ENCODE measurements at regions not wholly inside any gene's neighbourhood (a gene's known extent, or its start where the extent isn't known, plus 50 kb on each side); places are given as distances from the start of the nearest gene placed in this dataset.
A peak's percentile ranks its signal among the peaks of the same experiment; 100 is the strongest.

DNA sequence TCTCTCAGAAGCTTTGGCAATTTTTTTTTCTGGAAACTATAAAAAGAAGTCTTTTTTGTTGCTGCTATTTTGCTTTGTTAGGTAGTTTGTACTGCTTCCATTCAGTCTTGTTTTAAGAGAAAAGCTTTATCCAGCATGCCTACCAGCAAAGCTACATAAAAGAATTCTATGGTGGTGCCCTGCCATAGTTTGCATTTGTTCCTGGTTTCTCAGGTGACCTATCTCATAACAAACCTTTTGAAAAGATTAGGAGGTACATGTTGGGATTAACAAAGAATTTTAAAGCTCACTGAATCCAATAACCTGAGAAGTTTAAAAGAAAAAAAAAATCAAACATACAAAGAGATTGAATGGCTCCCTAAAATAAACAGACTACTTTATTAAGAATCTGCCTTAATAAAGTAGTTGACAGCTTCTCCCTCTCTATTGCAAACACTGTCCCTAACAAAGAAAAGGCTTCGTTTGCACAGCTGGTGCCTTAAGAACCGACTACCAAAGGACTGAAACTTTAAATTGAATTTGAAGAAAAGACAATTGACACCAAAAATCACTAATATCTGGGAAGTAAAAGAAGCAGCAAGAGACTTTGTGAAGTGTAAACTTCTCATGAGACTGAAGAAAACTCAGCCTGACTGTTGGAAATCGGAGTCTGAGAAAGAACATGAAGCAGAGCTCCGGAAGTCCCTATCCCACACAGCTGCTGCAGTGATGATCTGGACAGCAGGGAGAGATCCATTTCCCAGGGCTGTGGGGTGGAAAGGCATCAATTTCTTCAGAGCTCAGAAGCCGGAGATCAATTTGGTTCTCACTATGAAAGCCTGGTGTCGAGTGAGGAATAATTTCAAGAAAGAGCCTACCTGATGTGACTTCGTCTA lies 102.7 kb upstream of the PLEKHA5 start:
- DNase-seq (ENCODE audit: low spot score in 2 of 2) = peak; percentile 59 to 98
- Histone ChIP-seq H3K27me3 (ENCODE audit: low read depth) (no peaks in the 10 kb centered on the region), H3K9me3 (peaks cover 6% of the 10 kb centered on the region; the same call in 1 of the 2 replicates), H3K4me3 (no peak overlapping the region), H3K4me1 (peaks cover 22% of the 10 kb centered on the region), H3K36me3 (replicated peaks) (no peaks in the 10 kb centered on the region)
- in situ Hi-C loops (cut with MboI; ENCODE audit: low sequenced_read_pairs) = loop anchor here (25.0 kb wide), 1 partner anchor 110 kb away; the partner anchor contains the start of gene PLEKHA5

- Histone ChIP-seq H3K27me3 (ENCODE audit: low read depth) (no peaks in the 10 kb centered on the region), H3K36me3 (replicated peaks) (no peaks in the 10 kb centered on the region; the same call in 1 of the 2 replicates), H3K9me3 (peaks cover 30% of the 10 kb centered on the region), H3K4me1 (peaks cover 15% of the 10 kb centered on the region), H3K4me3 (no peak overlapping the region)
- no peak for DNase-seq (ENCODE audit: low spot score in 2 of 2)
- in situ Hi-C loops (cut with MboI; ENCODE audit: low sequenced_read_pairs) = loop anchor here (25.0 kb wide), 1 partner anchor 107 kb away; the partner anchor contains the start of gene PLEKHA5
These were observed 99.4 kb upstream of the PLEKHA5 start for GRCh38 chr12:19030180-19030579.

DNA sequence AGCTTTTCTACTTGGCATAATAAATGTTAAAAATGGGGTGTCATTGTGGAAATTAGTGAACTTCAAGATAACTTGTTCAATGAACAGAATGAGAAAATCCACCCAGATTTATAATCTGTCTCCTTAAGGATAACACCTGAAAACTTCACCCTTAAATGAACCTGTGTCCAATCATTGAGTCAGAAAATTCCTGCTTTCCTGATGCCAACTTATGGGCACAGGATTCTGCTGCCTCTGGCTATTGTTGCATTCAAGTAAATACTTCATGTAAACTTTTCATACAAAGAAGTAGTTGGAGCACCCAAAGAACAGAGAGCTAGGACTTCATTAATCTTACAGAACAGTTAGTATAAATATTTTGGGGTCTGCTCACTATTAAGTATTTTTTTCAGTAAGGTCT lies 98.9 kb upstream of the PLEKHA5 start:
- Histone ChIP-seq H3K4me1 (peaks cover 12% of the 10 kb centered on the region), H3K27me3 (ENCODE audit: low read depth) (no peaks in the 10 kb centered on the region), H3K9me3 (peaks cover 30% of the 10 kb centered on the region), H3K36me3 (replicated peaks) (no peaks in the 10 kb centered on the region; the same call in 1 of the 2 replicates), H3K4me3 (no peak overlapping the region)
- DNase-seq (ENCODE audit: low spot score in 2 of 2) = no peak
- in situ Hi-C loops (cut with MboI; ENCODE audit: low sequenced_read_pairs) = loop anchor here (25.0 kb wide), 1 partner anchor 107 kb away; the partner anchor contains the start of gene PLEKHA5

GRCh38 chr12:19031032-19031431 lies 98.5 kb upstream of the PLEKHA5 start:
- no peak for DNase-seq (ENCODE audit: low spot score in 2 of 2)
- in situ Hi-C loops (cut with MboI; ENCODE audit: low sequenced_read_pairs) = loop anchor here (25.0 kb wide), 1 partner anchor 106 kb away; the partner anchor contains the start of gene PLEKHA5
- H3K4me3 ChIP-seq = no peak overlapping the region

GRCh38 chr12:19032826-19033225 lies 96.7 kb upstream of the PLEKHA5 start:
- H3K36me3 ChIP-seq (replicated peaks) = no peaks in the 10 kb centered on the region; the same call in 1 of the 2 replicates
- in situ Hi-C loops (cut with MboI; ENCODE audit: low sequenced_read_pairs) = loop anchor here (25.0 kb wide), 1 partner anchor 104 kb away; the partner anchor contains the start of gene PLEKHA5
- H3K9me3 ChIP-seq = peaks cover 30% of the 10 kb centered on the region
- no peak overlapping the region for H3K4me3 ChIP-seq
- no peaks in the 10 kb centered on the region for H3K27me3 ChIP-seq (ENCODE audit: low read depth)
- DNase-seq (ENCODE audit: low spot score in 2 of 2) = no peak
- H3K4me1 ChIP-seq = peaks cover 3% of the 10 kb centered on the region; the same call in 1 of the 2 replicates

More at GRCh38 chr12:19031032-19031431, 98.5 kb upstream of the PLEKHA5 start:
- Histone ChIP-seq H3K36me3 (replicated peaks) (no peaks in the 10 kb centered on the region; the same call in 1 of the 2 replicates), H3K4me1 (peaks cover 12% of the 10 kb centered on the region), H3K9me3 (peaks cover 30% of the 10 kb centered on the region), H3K27me3 (ENCODE audit: low read depth) (no peaks in the 10 kb centered on the region)

- H3K9me3 ChIP-seq = peaks cover 30% of the 10 kb centered on the region
- no peak for DNase-seq (ENCODE audit: low spot score in 2 of 2)
- no peak overlapping the region for H3K4me3 ChIP-seq
- no peaks in the 10 kb centered on the region for H3K27me3 ChIP-seq (ENCODE audit: low read depth)
- H3K36me3 ChIP-seq (replicated peaks) = no peaks in the 10 kb centered on the region; the same call in 1 of the 2 replicates
- no peaks in the 10 kb centered on the region for H3K4me1 ChIP-seq
- in situ Hi-C loops (cut with MboI; ENCODE audit: low sequenced_read_pairs) = loop anchor here (25.0 kb wide), 1 partner anchor 104 kb away; the partner anchor contains the start of gene PLEKHA5
These were observed 96.3 kb upstream of the PLEKHA5 start for GRCh38 chr12:19033244-19033643.

DNA sequence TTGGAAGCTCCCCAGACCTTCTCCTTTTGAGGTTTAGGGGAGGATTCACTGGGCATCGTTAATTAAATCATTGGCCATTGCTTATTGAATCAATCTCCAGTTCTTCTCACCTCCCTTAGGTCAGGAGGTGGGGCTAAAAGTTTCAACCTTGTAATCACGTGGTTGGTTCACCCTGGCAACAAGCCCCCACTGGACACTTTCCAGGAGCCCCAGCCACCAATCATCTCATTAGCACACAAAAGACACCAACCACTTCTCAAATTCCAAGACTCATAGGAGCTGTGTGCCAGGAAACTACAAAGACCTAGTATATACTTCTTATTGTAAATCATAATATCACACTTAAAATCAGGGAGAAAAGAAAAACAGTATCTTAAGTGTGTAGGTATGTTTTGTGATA lies 94.6 kb upstream of the PLEKHA5 start:
- H3K4me3 ChIP-seq = no peak overlapping the region
- no peaks in the 10 kb centered on the region; the same call in 1 of the 2 replicates for H3K36me3 ChIP-seq (replicated peaks)
- in situ Hi-C loops (cut with MboI; ENCODE audit: low sequenced_read_pairs) = loop anchor here (25.0 kb wide), 1 partner anchor 102 kb away; the partner anchor contains the start of gene PLEKHA5
- no peak for DNase-seq (ENCODE audit: low spot score in 2 of 2)
- peaks cover 14% of the 10 kb centered on the region for H3K4me1 ChIP-seq
- H3K27me3 ChIP-seq (ENCODE audit: low read depth) = no peaks in the 10 kb centered on the region
- peaks cover 30% of the 10 kb centered on the region for H3K9me3 ChIP-seq

GRCh38 chr12:19035536-19035935 lies 94.0 kb upstream of the PLEKHA5 start:
- peaks cover 20% of the 10 kb centered on the region for H3K4me1 ChIP-seq
- H3K36me3 ChIP-seq (replicated peaks) = no peaks in the 10 kb centered on the region; the same call in 1 of the 2 replicates
- no peak for DNase-seq (ENCODE audit: low spot score in 2 of 2)
- in situ Hi-C loops (cut with MboI; ENCODE audit: low sequenced_read_pairs) = loop anchor here (25.0 kb wide), 1 partner anchor 102 kb away; the partner anchor contains the start of gene PLEKHA5
- H3K9me3 ChIP-seq = peaks cover 30% of the 10 kb centered on the region
- no peaks in the 10 kb centered on the region for H3K27me3 ChIP-seq (ENCODE audit: low read depth)
- H3K4me3 ChIP-seq = no peak overlapping the region

- no peak overlapping the region for H3K4me3 ChIP-seq
- H3K27me3 ChIP-seq (ENCODE audit: low read depth) = no peaks in the 10 kb centered on the region
- no peaks in the 10 kb centered on the region; the same call in 1 of the 2 replicates for H3K36me3 ChIP-seq (replicated peaks)
- H3K9me3 ChIP-seq = peaks cover 23% of the 10 kb centered on the region
- in situ Hi-C loops (cut with MboI; ENCODE audit: low sequenced_read_pairs) = loop anchor here (25.0 kb wide), 1 partner anchor 100 kb away; the partner anchor contains the start of gene PLEKHA5
- no peak for DNase-seq (ENCODE audit: low spot score in 2 of 2)
- H3K4me1 ChIP-seq = peaks cover 24% of the 10 kb centered on the region
These were observed 92.7 kb upstream of the PLEKHA5 start for GRCh38 chr12:19036673-19037357.

GRCh38 chr12:19038209-19038608 lies 91.3 kb upstream of the PLEKHA5 start:
- in situ Hi-C loops (cut with MboI; ENCODE audit: low sequenced_read_pairs) = loop anchor here (25.0 kb wide), 1 partner anchor 99 kb away; the partner anchor contains the start of gene PLEKHA5
- Histone ChIP-seq H3K27me3 (ENCODE audit: low read depth) (no peaks in the 10 kb centered on the region), H3K4me3 (no peak overlapping the region), H3K36me3 (replicated peaks) (no peaks in the 10 kb centered on the region; the same call in 1 of the 2 replicates), H3K9me3 (peaks cover 9% of the 10 kb centered on the region), H3K4me1 (peaks cover 24% of the 10 kb centered on the region)
- no peak for DNase-seq (ENCODE audit: low spot score in 2 of 2)

DNA sequence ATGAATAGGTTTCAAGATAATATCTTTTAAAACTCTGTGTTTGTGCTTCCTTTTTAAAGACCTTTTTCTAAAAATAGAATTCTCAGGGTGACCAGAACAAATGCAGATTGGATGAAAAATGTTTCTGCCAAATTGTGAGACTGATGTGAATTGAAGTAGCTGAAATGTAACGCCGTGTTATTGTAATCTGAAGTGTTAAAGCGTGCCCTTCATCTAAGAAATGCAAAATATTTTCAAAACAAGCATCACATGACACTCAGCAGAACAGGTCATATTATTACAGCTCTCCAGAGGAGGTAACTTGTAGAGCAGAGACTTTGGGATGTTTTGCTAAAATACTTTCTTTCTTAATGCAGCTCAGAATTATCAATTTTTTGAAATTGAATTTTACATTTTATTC lies 90.0 kb upstream of the PLEKHA5 start:
- no peak overlapping the region for H3K4me3 ChIP-seq
- H3K4me1 ChIP-seq = peaks cover 24% of the 10 kb centered on the region
- no peaks in the 10 kb centered on the region for H3K36me3 ChIP-seq (replicated peaks)
- no peaks in the 10 kb centered on the region for H3K27me3 ChIP-seq (ENCODE audit: low read depth)
- peak in 1 of 2 experiments; percentile 66 for DNase-seq (ENCODE audit: low spot score in 2 of 2)
- H3K9me3 ChIP-seq = 0 out of 2 replicates have a peak, but pooled peaks cover 1% of the 10 kb centered on the region
- in situ Hi-C loops (cut with MboI; ENCODE audit: low sequenced_read_pairs) = loop anchor here (25.0 kb wide), 1 partner anchor 98 kb away; the partner anchor contains the start of gene PLEKHA5

DNA sequence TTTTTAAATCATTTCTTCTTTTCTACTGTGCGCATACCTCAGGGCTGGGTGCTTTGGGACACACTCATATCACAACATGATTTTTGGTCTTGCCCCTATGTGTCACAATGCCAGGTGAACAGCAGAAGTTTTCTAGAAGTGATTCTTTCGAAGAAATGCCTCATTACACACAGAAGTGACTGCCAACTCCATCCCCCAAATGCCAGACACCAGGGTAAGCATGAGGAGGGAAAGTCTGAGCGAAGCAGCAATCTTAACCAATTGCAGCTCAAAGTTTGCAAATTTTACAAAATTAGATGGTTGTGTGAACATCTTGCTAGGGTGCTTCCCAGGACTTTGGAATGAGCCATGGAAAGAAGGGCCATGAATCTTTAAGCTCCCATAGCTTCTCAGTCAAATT lies 87.3 kb upstream of the PLEKHA5 start:
- DNase-seq (ENCODE audit: low spot score in 2 of 2) = no peak
- no peaks in the 10 kb centered on the region for H3K36me3 ChIP-seq (replicated peaks)
- H3K27me3 ChIP-seq (ENCODE audit: low read depth) = no peaks in the 10 kb centered on the region
- H3K4me3 ChIP-seq = no peak overlapping the region
- H3K9me3 ChIP-seq = no peaks in the 10 kb centered on the region
- H3K4me1 ChIP-seq = peaks cover 24% of the 10 kb centered on the region
- in situ Hi-C loops (cut with MboI; ENCODE audit: low sequenced_read_pairs) = loop anchor here (25.0 kb wide), 1 partner anchor 95 kb away; the partner anchor contains the start of gene PLEKHA5

GRCh38 chr12:19044430-19044829 lies 85.1 kb upstream of the PLEKHA5 start:
- Histone ChIP-seq H3K36me3 (replicated peaks) (no peaks in the 10 kb centered on the region; the same call in 1 of the 2 replicates), H3K4me1 (peaks cover 15% of the 10 kb centered on the region), H3K4me3 (no peak overlapping the region), H3K9me3 (no peaks in the 10 kb centered on the region), H3K27me3 (ENCODE audit: low read depth) (no peaks in the 10 kb centered on the region)
- no peak for DNase-seq (ENCODE audit: low spot score in 2 of 2)
- in situ Hi-C loops (cut with MboI; ENCODE audit: low sequenced_read_pairs) = loop anchor here (25.0 kb wide), 1 partner anchor 93 kb away; the partner anchor contains the start of gene PLEKHA5
